ENCODE measurements at regions not wholly inside any gene's neighbourhood (a gene's known extent, or its start where the extent isn't known, plus 50 kb on each side); places are given as distances from the start of the nearest gene placed in this dataset.

- 71 to 85% methylated on average over 3 to 12 of the region's 13 CpGs for whole genome bisulfite sequencing, 2 donors (ENCODE audit: low coverage in 1 of 2)
- H3K4me1 ChIP-seq, result no peaks in the 10 kb centered on the region
- ATAC-seq, result no peak
- H3K27ac ChIP-seq, result no peak overlapping the region
- no peak overlapping the region for H3K4me3 ChIP-seq
- H3K9me3 ChIP-seq, result no peaks in the 10 kb centered on the region
- no peaks in the 10 kb centered on the region for H3K27me3 ChIP-seq
- H3K36me3 ChIP-seq, result no peaks in the 10 kb centered on the region
- TF ChIP-seq CTCF (IDR thresholded peaks at IDR 0.05) (no peak), POLR2AphosphoS5 (IDR thresholded peaks at IDR 0.05) (no peak), POLR2A (IDR thresholded peaks at IDR 0.05) (no peak), EP300 (IDR thresholded peaks at IDR 0.05) (no peak)
Observed at GRCh38 chr4:186428481-186428880, 126.9 kb downstream of the MTNR1A start.

- ATAC-seq, result no peak
- Histone ChIP-seq H3K4me3 (no peak overlapping the region), H3K4me1 (no peaks in the 10 kb centered on the region), H3K27me3 (no peaks in the 10 kb centered on the region), H3K9me3 (no peaks in the 10 kb centered on the region), H3K36me3 (no peaks in the 10 kb centered on the region), H3K27ac (no peak overlapping the region)
- WGBS, 2 donors (ENCODE audit: low coverage in 1 of 2), result 53 to 67% methylated on average over 4 of the region's 4 CpGs
- no peak for TF ChIP-seq EP300 (IDR thresholded peaks at IDR 0.05)
- no peak for TF ChIP-seq POLR2A (IDR thresholded peaks at IDR 0.05)
- TF ChIP-seq CTCF (IDR thresholded peaks at IDR 0.05), result no peak
- no peak for TF ChIP-seq POLR2AphosphoS5 (IDR thresholded peaks at IDR 0.05)
Observed at GRCh38 chr4:186424745-186425144, 130.6 kb downstream of the MTNR1A start.

GRCh38 chr4:186422296-186422695 lies 133.1 kb downstream of the MTNR1A start:
- no peaks in the 10 kb centered on the region for H3K4me1 ChIP-seq
- 8 to 11% methylated on average over 2 of the region's 2 CpGs for whole genome bisulfite sequencing, 2 donors (ENCODE audit: low coverage in 1 of 2)
- H3K9me3 ChIP-seq, result no peaks in the 10 kb centered on the region
- TF ChIP-seq POLR2A (IDR thresholded peaks at IDR 0.05) (no peak), CTCF (IDR thresholded peaks at IDR 0.05) (no peak), EP300 (IDR thresholded peaks at IDR 0.05) (no peak), POLR2AphosphoS5 (IDR thresholded peaks at IDR 0.05) (no peak)
- no peaks in the 10 kb centered on the region for H3K27me3 ChIP-seq
- H3K36me3 ChIP-seq, result no peaks in the 10 kb centered on the region
- no peak overlapping the region for H3K27ac ChIP-seq
- no peak for ATAC-seq
- no peak overlapping the region for H3K4me3 ChIP-seq

- no peaks in the 10 kb centered on the region for H3K36me3 ChIP-seq
- no peaks in the 10 kb centered on the region for H3K9me3 ChIP-seq
- no peak overlapping the region for H3K27ac ChIP-seq
- TF ChIP-seq EP300 (IDR thresholded peaks at IDR 0.05), result no peak
- no peak for TF ChIP-seq POLR2A (IDR thresholded peaks at IDR 0.05)
- no peak for TF ChIP-seq CTCF (IDR thresholded peaks at IDR 0.05)
- ATAC-seq, result no peak
- 57 to 60% methylated on average over 1 to 3 of the region's 5 CpGs for WGBS, 2 donors (ENCODE audit: low coverage in 1 of 2)
- H3K4me3 ChIP-seq, result no peak overlapping the region
- no peaks in the 10 kb centered on the region for H3K4me1 ChIP-seq
- H3K27me3 ChIP-seq, result peaks cover 3% of the 10 kb centered on the region
Observed at GRCh38 chr4:186416451-186417060, 138.8 kb downstream of the MTNR1A start.

- 100% methylated on average over 1 of the region's 1 CpG for WGBS, 2 donors (ENCODE audit: low coverage in 1 of 2)
- Histone ChIP-seq H3K27ac (no peak overlapping the region), H3K4me1 (no peaks in the 10 kb centered on the region), H3K27me3 (peaks cover 3% of the 10 kb centered on the region), H3K9me3 (no peaks in the 10 kb centered on the region), H3K4me3 (no peak overlapping the region), H3K36me3 (no peaks in the 10 kb centered on the region)
- ATAC-seq, result no peak
- TF ChIP-seq CTCF (IDR thresholded peaks at IDR 0.05) (no peak), EP300 (IDR thresholded peaks at IDR 0.05) (no peak), POLR2A (IDR thresholded peaks at IDR 0.05) (no peak), POLR2AphosphoS5 (IDR thresholded peaks at IDR 0.05) (no peak)
Observed at GRCh38 chr4:186414390-186414789, 141.0 kb downstream of the MTNR1A start.
